ENCODE measurements at regions not wholly inside any gene's neighbourhood (a gene's known extent, or its start where the extent isn't known, plus 50 kb on each side); places are given as distances from the start of the nearest gene placed in this dataset.

DNA sequence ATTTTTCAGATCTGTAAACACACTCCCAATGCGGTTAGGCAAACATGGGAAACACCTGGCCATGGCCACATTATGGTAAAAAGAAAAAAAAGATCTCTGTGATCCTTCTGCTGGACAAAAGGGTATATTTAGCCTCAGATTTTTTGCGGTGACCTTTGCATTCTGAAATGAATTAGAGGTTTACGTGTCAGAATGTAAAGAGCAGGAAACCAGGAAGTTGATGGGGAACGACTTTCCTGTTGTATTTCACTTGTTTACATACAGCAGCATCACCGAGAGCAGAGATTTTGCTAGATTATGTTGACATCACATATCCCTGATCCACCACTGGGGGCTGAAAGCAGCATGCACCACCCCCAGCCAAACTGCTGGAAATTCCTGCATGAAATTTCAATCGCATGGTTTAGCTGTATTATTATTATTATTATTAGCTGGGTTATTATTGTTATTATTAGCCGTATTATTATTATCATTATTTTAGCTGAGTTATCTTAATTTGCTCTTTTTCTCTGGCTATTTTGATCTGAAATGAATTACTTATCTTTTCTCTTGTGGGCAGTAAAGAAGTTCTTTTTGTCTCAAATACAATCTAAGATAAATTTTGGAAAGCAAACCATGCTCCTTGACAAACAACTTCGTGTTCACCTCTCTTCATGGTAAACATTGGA lies 189.4 kb downstream of the ZFP64 start:
- no peak for TF ChIP-seq CTCF (IDR thresholded peaks at IDR 0.05 in 4 of 5, conservative IDR thresholded peaks at IDR 0.05 in 1 of 5)
- no peak for TF ChIP-seq POLR2A (IDR thresholded peaks at IDR 0.05)
